HEK293 (cell line): ENCODE measurements at regions not wholly inside any gene's neighbourhood (a gene's known extent, or its start where the extent isn't known, plus 50 kb on each side); places are given as distances from the start of the nearest gene placed in this dataset.

Source experiments
- CTCF ChIA-PET: fragments of 350-600 bp; formaldehyde crosslinking; extraction: SDS; loops from one replicate; lab custom pipeline; 2021; ENCODE audit warnings: antibody characterized with exemption; lab: Yijun Ruan, JAX
- POLR2A ChIA-PET: fragments of 300-600 bp; formaldehyde crosslinking; extraction: SDS; loops from one replicate; lab custom pipeline; 2020; ENCODE audit warnings: antibody characterized with exemption, inconsistent platforms; lab: Yijun Ruan, JAX
- H3K27ac ChIP-seq: fragments of 200-500 bp; sonication (Bioruptor generic); 2 replicates; pipeline ENCODE4 v1.5.1; 2014; ENCODE audit warnings: low read depth, low read length, control low read depth, inconsistent platforms; ENCODE audit errors: extremely low read depth
- H3K36me3 ChIP-seq, 2 experiments: fragments of 200-500 bp in 1 of 2; sonication (Bioruptor generic) in 1 of 2; 1 replicate in 1 of 2; 2 replicates in 1 of 2; pipeline ENCODE4 v1.5.1; 2014 to 2017; ENCODE audit warnings: inconsistent platforms in 2 of 2, low read length in 2 of 2; ENCODE audit not compliant: control insufficient read depth in 2 of 2, insufficient read depth in 1 of 2
- H3K4me1 ChIP-seq: fragments of 200-500 bp; sonication (Bioruptor generic); 2 replicates; pipeline ENCODE4 v1.5.1; 2014; ENCODE audit warnings: mild to moderate bottlenecking, low read length, inconsistent platforms; ENCODE audit not compliant: control insufficient read depth, insufficient read depth
- H3K4me3 ChIP-seq: 2 replicates; pipeline ENCODE4 v1.5.1; 2011; ENCODE audit warnings: low read depth, mild to moderate bottlenecking, control low read depth, low read length, moderate library complexity
- H3K9me3 ChIP-seq: fragments of 200-500 bp; sonication (Bioruptor generic); 2 replicates; pipeline ENCODE4 v1.5.1; 2014; ENCODE audit warnings: low read depth, low read length, inconsistent platforms; ENCODE audit not compliant: control insufficient read depth, insufficient read depth
- HIC1 ChIP-seq: fragments of 450-650 bp; formaldehyde crosslinking; IDR thresholded peaks from 2 replicates; pipeline ENCODE4 v1.5.1; 2016; ENCODE audit warnings: missing biosample characterization, missing genetic modification characterization
- MYNN ChIP-seq: fragments of 450-650 bp; formaldehyde crosslinking; IDR thresholded peaks from 2 replicates; pipeline ENCODE4 v1.5.1; 2016; ENCODE audit warnings: missing biosample characterization, missing genetic modification characterization, borderline replicate concordance
- PBX3 ChIP-seq: sonication (generic); formaldehyde crosslinking; IDR thresholded peaks from 2 replicates; pipeline ENCODE4 v1.8.1; 2022; ENCODE audit warnings: mild to moderate bottlenecking, moderate library complexity, missing genetic modification reagents
- PRDM2 ChIP-seq: fragments of 450-650 bp; formaldehyde crosslinking; IDR thresholded peaks from 2 replicates; pipeline ENCODE4 v1.5.1; 2016; ENCODE audit warnings: missing biosample characterization, missing genetic modification characterization, borderline replicate concordance
- SALL2 ChIP-seq: fragments of 450-650 bp; formaldehyde crosslinking; IDR thresholded peaks from 2 replicates; pipeline ENCODE4 v1.5.0; 2017; ENCODE audit warnings: missing biosample characterization, mild to moderate bottlenecking, missing genetic modification characterization, borderline replicate concordance
- YY1 ChIP-seq: fragments of 450-650 bp; formaldehyde crosslinking; IDR thresholded peaks from 2 replicates; pipeline ENCODE4 v1.5.1; 2018; ENCODE audit warnings: missing biosample characterization, missing genetic modification characterization
- ZBTB20 ChIP-seq: fragments of 450-650 bp; formaldehyde crosslinking; IDR thresholded peaks from 2 replicates; pipeline ENCODE4 v1.5.1; 2016; ENCODE audit warnings: missing biosample characterization, missing genetic modification characterization
- ZBTB21 ChIP-seq: fragments of 450-650 bp; formaldehyde crosslinking; IDR thresholded peaks from 2 replicates; pipeline ENCODE4 v1.5.1; 2017; ENCODE audit warnings: missing biosample characterization, missing genetic modification characterization
- ZNF140 ChIP-seq: fragments of 450-650 bp; formaldehyde crosslinking; IDR thresholded peaks from 2 replicates; pipeline ENCODE4 v1.5.1; 2016; ENCODE audit warnings: missing biosample characterization, missing genetic modification characterization
- ZNF146 ChIP-seq: fragments of 450-650 bp; formaldehyde crosslinking; IDR thresholded peaks from 2 replicates; pipeline ENCODE4 v1.5.1; 2016; ENCODE audit warnings: missing biosample characterization, missing genetic modification characterization
- ZNF16 ChIP-seq: fragments of 450-650 bp; formaldehyde crosslinking; IDR thresholded peaks from 2 replicates; pipeline ENCODE4 v1.5.1; 2016; ENCODE audit warnings: low read depth, missing biosample characterization, missing genetic modification characterization
- ZNF18 ChIP-seq: fragments of 450-650 bp; formaldehyde crosslinking; IDR thresholded peaks from 2 replicates; pipeline ENCODE4 v1.5.1; 2016; ENCODE audit warnings: missing biosample characterization, missing genetic modification characterization
- ZNF239 ChIP-seq: fragments of 450-650 bp; formaldehyde crosslinking; IDR thresholded peaks from 2 replicates; pipeline ENCODE4 v1.5.1; 2016; ENCODE audit warnings: missing biosample characterization, missing genetic modification characterization
- ZNF366 ChIP-seq: fragments of 450-650 bp; formaldehyde crosslinking; conservative IDR thresholded peaks from 2 replicates; pipeline ENCODE4 v1.5.1; 2016; ENCODE audit warnings: missing biosample characterization, missing genetic modification characterization
- ZNF37A ChIP-seq: fragments of 450-650 bp; IDR thresholded peaks from 2 replicates; pipeline ENCODE4 v1.5.1; 2018; ENCODE audit warnings: missing biosample characterization, missing genetic modification characterization
- ZNF391 ChIP-seq: fragments of 450-650 bp; formaldehyde crosslinking; IDR thresholded peaks from 2 replicates; pipeline ENCODE4 v1.5.1; 2016; ENCODE audit warnings: low read depth, missing biosample characterization, missing genetic modification characterization, borderline replicate concordance
- ZNF426 ChIP-seq: fragments of 450-650 bp; formaldehyde crosslinking; IDR thresholded peaks from 2 replicates; pipeline ENCODE4 v1.5.1; 2017; ENCODE audit warnings: missing biosample characterization, missing genetic modification characterization, mild to moderate bottlenecking, inconsistent platforms, moderate library complexity
- ZNF449 ChIP-seq: fragments of 450-650 bp; formaldehyde crosslinking; IDR thresholded peaks from 2 replicates; pipeline ENCODE4 v1.5.1; 2017; ENCODE audit warnings: missing biosample characterization, mild to moderate bottlenecking, missing genetic modification characterization, moderate library complexity
- ZNF514 ChIP-seq: fragments of 450-650 bp; formaldehyde crosslinking; IDR thresholded peaks from 2 replicates; pipeline ENCODE4 v1.5.1; 2016; ENCODE audit warnings: missing biosample characterization, missing genetic modification characterization
- ZNF600 ChIP-seq: fragments of 450-650 bp; formaldehyde crosslinking; IDR thresholded peaks from 2 replicates; pipeline ENCODE4 v1.5.1; 2016; ENCODE audit warnings: missing biosample characterization, missing genetic modification characterization
- ZNF610 ChIP-seq: fragments of 450-650 bp; formaldehyde crosslinking; IDR thresholded peaks from 2 replicates; pipeline ENCODE4 v1.5.1; 2016; ENCODE audit warnings: missing biosample characterization, missing genetic modification characterization, borderline replicate concordance
- ZNF629 ChIP-seq: fragments of 450-650 bp; formaldehyde crosslinking; IDR thresholded peaks from 2 replicates; pipeline ENCODE4 v1.5.1; 2017; ENCODE audit warnings: missing biosample characterization, missing genetic modification characterization
- ZNF791 ChIP-seq: fragments of 450-650 bp; formaldehyde crosslinking; IDR thresholded peaks from 2 replicates; pipeline ENCODE4 v1.5.1; 2016; ENCODE audit warnings: missing biosample characterization, missing genetic modification characterization
- ZSCAN16 ChIP-seq: fragments of 450-650 bp; formaldehyde crosslinking; IDR thresholded peaks from 2 replicates; pipeline ENCODE4 v1.5.1; 2016; ENCODE audit warnings: missing biosample characterization, missing genetic modification characterization

GRCh38 chr15:62288361-62289017 lies 123.4 kb upstream of the C2CD4B start:
- no peak overlapping the region for H3K27ac ChIP-seq
- no peak overlapping the region for H3K4me3 ChIP-seq
- ChIA-PET POLR2A (no interaction called here), CTCF (no interaction called here)
- H3K36me3 ChIP-seq = no peaks in the 10 kb centered on the region
- H3K9me3 ChIP-seq = no peaks in the 10 kb centered on the region
- no peaks in the 10 kb centered on the region for H3K4me1 ChIP-seq
- TF ChIP-seq ZNF514 (tag by site-specific recombination) (no peak), PRDM2 (tag by site-specific recombination) (no peak), ZSCAN16 (no peak), ZNF610 (no peak), ZNF600 (tag by site-specific recombination) (no peak), SALL2 (tag by site-specific recombination) (no peak), PBX3 (CRISPR knock-in tag) (no peak), ZNF366 (tag by site-specific recombination) (no peak), ZNF391 (tag by site-specific recombination) (no peak), ZBTB20 (tag by site-specific recombination) (no peak), ZNF140 (tag by site-specific recombination) (no peak)

GRCh38 chr15:62291262-62291661 lies 126.2 kb upstream of the C2CD4B start:
- Histone ChIP-seq H3K27ac (no peak overlapping the region), H3K4me1 (no peaks in the 10 kb centered on the region), H3K36me3 (no peaks in the 10 kb centered on the region), H3K9me3 (no peaks in the 10 kb centered on the region), H3K4me3 (no peak overlapping the region)
- ChIA-PET CTCF (no interaction called here), POLR2A (no interaction called here)
- TF ChIP-seq ZNF37A (tag by site-specific recombination) (no peak), ZNF146 (tag by site-specific recombination) (no peak), ZNF16 (tag by site-specific recombination) (no peak), ZNF18 (tag by site-specific recombination) (no peak), ZSCAN16 (no peak), ZNF426 (tag by site-specific recombination) (no peak), ZNF791 (no peak), MYNN (tag by site-specific recombination) (no peak), YY1 (tag by site-specific recombination) (no peak), HIC1 (tag by site-specific recombination) (no peak), ZNF629 (no peak), ZNF449 (tag by site-specific recombination) (no peak), ZNF239 (tag by site-specific recombination) (no peak), ZBTB21 (no peak)
